GM21367 (cell line): ENCODE measurements at regions not wholly inside any gene's neighbourhood (a gene's known extent, or its start where the extent isn't known, plus 50 kb on each side); places are given as distances from the start of the nearest gene placed in this dataset.
"Not testable (repeated sequence)": the region's sequence is repeated elsewhere in the genome, so short reads cannot be mapped to it uniquely, and the experiment has no call there.

Experiments used
- ATAC-seq: cut with Tn5 transposase; IDR thresholded peaks from one replicate; pipeline ENCODE4 v1.9.1; 2021; ENCODE audit not compliant: unreplicated experiment

DNA sequence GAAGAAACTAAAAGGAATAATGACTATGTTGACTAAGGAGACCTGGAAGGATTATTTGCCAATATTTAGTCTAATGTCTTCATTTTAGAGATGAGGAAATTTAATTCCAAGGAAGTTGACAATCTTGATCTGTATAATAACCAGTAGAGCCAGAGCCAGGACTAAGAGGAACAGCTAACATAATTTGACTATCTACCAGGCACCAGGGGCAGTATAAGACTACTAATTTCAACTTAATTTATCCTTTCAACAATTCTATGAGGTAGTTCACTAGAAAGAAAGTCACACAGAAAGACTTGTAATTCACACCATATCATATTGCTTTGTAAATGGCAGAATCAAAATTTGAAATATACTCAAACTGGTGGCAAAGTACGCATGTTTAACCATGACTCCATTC lies 273.0 kb upstream of the STXBP5 start:
- ATAC-seq, result no peak

DNA sequence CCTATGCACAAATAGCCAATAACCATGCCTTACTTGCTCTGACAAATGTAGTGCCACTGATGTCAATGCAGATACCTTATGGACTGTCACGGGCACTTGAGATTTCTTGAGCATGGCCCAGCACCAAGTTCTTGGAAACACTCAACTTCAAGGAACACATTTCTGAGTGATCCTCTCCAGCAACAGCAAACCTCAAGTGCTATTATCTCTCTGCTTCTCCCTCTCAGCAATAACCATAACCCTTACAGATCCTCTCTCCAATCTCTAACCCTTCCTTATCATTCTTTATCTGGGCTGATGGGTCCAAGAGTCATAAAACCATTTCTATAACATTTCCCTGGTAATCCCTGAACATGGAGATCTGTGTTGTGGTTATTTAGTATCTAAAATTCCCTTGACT lies 266.9 kb upstream of the STXBP5 start:
- ATAC-seq, result no peak

DNA sequence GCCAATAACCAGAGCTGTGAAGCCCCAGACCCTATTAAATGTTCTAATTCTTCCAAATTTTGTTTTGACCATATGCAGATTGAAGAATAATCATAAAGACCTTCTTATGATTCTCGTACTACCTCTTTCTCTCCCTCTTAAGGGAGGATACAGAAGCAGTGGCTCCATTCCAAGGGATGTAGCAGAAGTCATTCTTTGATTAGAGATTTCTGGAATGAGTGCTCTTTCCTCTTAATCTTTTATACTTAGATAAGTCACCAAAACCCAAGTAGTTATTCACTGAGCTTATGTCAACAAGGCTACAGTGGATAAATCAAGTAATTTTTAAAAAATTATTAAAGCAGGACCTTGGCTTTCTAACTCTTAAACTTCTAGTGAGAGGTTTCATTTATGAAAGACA lies 266.0 kb upstream of the STXBP5 start:
- ATAC-seq, result no peak

DNA sequence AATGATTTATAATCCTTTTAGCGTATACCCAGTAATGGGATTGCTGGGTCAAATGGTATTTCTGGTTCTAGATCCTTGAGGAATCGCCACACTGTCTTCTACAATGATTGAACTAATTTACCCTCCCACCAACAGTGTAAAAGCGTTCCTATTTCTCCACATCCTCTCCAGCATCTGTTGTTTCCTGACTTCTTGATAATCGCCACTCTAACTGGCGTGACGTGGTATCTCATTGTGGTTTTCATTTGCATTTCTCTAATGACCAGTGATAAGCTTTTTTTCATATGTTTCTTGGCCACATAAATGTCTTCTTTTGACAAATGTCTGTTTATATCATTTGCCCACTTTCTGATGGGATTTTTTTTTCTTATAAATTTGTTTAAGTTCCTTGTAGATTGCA lies 264.8 kb upstream of the STXBP5 start:
- not testable (repeated sequence) for ATAC-seq

DNA sequence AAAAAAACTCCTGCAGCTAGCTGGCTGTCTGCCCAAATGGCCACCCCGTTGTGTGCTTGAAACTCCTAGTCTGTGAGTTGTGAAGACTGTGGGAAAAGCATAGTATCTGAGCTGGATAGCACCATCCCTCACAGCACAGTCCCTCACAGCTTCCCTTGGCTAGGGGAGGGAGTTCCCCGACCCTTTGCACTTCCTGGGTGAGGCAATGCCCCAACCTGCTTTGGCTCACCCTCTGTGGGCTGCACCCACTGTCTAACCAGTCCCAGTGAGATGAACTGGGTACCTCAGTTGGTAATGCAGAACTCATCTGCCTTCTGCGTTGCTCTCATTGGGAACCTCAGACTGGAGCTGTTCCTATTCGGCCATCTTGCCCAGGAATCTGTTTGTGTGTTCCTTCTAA lies 260.6 kb upstream of the STXBP5 start:
- ATAC-seq, result no peak

DNA sequence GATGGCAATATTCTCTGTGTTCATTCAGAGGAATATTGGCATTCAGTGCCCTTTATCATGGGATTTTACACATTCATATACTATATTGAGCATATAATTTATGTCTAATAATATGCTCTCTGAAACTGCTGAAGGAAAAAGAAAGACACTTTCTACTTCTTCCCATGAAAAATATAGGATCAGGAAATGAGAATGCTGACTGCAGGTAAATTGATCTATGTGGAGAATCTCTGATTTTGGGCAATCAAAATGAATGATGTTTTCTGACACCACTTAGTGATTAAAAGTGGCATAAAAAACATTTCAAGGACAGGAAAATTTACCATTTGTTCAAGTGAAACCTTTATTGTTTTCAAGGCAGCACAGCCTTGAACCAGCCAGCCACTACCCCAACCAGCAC lies 260.1 kb upstream of the STXBP5 start:
- ATAC-seq, result no peak

DNA sequence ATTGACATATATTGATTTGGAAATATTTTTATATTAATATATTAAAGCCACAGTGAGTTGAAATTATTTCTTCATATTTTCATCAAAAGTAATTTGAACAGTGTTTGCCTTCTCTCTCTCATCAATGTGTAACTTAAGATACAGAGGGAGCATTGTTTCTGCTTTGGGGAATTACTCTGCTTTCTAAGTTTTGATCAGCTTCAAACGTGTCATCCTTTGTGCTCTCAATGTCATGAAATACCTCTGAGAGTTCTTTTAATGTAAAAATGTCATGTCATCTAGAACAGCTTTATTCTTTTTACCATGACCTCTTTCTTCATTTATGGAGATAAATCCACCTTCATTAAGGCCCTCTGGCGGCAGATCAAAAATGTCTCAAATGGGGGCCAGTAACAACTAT lies 259.4 kb upstream of the STXBP5 start:
- ATAC-seq, result no peak

DNA sequence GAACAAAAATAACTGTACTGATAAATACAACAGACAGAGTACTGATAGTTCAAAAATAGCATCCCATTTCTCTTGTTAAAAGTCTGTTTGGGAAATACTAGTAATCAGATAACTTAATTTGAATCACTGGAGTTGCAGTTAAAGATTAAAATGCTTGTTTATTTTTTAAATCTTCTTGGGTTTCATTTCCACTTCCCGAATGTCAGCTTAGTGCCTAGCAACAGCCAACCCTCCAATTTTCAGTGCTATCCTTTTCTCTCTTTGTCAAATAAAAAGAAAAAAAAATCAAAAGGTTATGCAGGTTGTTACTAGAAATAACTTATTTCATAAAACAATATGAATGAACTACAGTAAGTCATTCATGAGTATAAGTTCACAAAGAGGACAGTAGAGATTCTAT lies 257.7 kb upstream of the STXBP5 start:
- ATAC-seq, result no peak

DNA sequence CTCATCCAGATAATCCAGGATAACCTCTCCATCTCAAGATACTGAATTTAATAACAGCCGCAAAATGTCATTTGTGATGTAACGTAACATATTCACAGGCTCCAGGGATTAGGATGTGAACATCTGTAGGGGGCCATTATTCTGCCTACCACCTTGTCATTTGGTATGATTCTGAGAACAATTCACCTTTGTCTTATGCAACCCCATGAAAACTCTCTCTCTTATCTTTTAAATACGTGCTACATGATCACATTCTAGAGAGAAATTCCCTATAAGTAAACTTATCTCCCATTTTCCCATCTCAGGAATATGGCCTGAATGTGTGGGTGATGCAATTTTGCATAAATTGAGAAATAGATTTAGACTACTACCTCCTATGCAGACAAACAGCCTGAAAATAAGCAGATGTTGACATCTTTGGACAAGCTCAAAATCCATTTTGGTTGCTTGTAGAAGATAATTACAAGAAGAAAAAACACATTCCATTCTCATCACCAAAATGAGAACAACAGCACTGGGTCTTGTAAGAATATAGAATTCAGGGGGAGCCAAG lies 255.4 kb upstream of the STXBP5 start:
- ATAC-seq, result no peak

DNA sequence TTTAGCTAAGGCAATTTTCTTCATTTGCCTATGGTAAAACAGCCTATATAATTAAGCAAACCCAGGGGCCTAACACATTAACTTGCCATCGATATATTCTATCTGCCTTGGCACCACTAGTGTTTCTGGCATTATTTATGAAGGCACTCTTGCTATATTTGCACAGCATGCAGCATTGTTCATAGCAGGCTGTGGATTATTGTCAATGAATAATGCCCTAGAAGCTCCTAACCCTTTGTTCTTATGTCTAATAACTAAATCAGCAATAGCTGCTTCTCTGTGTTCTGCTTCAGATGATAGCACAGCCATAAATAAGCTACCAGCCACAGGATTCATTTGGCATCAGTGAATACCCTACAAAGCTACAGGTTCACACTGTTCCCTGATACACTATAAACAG lies 254.8 kb upstream of the STXBP5 start:
- no peak for ATAC-seq

DNA sequence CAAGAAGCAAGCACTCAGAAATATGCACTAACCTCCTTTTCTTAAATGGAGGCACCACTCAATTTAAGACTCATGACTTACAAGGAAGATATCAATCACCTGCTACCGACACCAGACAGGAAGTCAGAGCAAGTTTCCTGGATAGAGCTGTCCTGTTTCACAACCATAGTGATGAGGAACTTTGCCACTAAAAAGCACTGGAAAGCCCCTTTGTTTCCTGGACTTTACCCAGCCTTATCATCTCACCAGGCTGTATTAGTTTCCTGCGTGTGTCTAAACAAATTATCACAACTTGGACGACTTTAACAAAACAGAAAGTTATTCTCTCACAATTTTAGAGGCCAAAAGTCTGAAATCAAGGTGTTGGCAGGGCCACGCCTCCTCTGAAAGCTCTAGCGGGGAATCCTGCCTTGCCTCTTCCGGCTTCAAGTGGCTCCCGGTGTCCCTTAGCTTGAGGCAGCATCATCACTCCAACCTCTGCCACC lies 253.8 kb upstream of the STXBP5 start:
- ATAC-seq, result no peak

DNA sequence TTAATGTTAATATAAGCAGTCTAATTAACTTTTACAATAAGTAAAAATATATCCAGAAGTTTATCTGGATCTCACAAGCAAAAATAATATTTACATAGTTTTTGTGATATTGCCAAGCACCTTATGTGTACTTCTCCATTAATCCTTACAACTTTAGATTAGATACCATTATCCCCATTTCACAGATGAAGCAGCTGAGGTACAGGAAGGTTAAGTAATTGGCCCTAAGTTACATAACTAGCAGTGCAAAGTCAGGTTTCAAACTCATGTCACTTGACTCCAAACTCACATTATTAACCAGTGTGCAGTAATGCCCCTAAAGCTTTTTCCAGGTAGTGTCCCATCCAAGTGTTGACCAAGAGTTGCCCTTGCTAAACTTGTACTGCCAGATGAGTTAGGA lies 248.6 kb upstream of the STXBP5 start:
- ATAC-seq, result no peak

DNA sequence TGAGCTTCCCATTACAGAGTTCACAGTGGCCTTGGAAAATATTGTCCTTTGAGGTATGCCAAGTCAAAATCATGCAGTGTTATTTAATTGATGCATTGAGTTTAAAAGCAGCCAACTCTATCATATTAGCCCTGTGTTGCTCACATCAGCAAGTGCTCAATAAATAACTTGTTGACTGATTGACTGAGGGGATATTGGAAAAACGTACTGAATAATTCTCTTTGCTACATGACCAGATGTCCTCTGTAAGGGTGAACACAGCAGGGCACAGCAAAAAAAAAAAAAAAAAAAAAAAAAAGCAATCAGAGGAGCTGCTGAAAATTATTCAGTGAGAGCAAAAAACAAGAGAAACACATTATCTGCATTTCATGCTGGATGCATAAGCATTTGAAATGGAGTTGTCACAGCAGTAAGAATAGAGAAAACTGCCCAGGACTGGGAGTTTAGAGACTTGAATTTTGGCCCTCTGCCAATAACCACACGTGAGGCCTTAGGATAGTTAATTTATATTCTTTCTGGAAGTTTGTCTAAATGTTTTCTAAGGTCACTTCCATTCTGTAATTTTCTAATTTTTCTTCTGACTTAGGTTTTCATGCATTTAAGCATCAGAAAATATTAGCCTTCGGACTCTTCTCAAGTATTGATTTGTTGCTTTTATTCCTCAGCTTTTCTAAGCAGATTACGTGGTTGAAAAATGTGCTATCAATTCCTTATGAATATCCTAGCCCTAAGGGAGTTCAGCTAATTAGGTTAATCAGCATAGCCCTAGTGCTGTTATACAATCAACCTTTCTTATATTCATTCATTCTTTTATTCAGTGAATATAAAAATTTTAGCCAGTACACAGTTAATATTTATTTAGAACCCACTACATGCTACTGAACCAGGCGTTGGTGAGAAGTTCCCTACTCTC lies 246.8 kb upstream of the STXBP5 start:
- no peak for ATAC-seq

DNA sequence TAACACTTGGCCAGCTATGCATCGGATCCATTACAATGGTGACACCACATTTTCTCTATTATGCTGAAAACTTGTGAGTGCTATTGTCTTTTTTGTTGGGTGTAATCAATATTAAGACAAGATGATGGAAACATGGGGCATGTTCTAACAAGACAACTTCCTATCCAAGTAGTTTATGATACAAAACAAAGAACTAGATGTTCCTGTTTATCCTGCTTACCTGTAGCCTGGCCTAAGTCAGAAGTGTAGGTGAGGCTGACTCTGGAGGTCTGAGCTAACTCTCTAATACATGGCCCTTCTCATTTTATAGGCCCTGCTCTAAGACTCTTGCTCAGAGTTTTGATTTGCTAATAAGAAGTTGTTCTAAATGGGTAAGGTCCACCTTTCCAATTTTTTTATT lies 242.4 kb upstream of the STXBP5 start:
- ATAC-seq, result no peak

DNA sequence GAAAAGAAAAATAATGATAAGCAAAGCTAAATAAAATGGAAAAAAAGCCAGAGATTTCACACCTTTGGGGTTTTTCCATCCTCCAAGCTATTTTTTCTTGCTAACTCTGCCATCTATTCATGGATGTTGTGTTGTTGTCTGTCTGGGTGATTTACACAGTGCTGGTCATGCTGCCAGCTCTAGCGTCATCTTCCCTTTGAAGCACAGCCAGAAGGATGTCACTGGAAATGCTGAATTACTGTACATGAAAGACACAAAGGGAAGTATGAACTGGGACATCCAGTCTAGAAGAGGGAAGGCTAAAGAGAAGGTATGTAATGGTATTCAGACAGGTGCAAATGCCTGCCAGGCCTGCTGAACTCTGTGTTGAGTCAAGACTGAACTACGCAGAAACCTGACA lies 241.9 kb upstream of the STXBP5 start:
- no peak for ATAC-seq

DNA sequence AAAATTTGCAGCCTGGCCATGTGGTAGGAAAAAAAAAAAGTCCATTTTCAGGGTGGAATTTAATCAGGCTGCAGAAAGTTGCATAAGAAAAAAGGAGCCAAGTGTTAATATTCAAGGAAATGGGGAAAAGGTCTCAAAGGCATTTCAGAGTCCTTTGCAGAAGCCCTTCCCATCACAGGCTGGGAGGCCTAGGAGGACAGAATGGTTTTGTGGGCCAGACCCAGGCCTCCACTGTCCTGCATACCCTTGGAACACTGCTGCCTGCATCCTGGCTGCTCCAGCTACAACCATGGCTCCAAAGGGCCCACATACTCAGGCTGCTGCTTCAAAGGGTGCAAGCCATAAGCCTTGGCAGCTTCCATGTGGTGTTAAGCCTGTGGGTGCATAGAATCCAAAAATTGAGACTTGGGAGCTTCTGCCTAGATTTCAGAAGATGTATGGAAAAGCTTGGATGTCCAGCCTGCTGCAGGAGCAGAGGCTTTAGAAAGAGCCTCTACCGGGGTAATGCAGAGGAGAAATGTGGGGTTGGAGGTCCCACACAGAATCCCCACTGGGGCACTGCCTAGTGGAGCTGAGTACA lies 239.0 kb upstream of the STXBP5 start:
- ATAC-seq, result no peak

DNA sequence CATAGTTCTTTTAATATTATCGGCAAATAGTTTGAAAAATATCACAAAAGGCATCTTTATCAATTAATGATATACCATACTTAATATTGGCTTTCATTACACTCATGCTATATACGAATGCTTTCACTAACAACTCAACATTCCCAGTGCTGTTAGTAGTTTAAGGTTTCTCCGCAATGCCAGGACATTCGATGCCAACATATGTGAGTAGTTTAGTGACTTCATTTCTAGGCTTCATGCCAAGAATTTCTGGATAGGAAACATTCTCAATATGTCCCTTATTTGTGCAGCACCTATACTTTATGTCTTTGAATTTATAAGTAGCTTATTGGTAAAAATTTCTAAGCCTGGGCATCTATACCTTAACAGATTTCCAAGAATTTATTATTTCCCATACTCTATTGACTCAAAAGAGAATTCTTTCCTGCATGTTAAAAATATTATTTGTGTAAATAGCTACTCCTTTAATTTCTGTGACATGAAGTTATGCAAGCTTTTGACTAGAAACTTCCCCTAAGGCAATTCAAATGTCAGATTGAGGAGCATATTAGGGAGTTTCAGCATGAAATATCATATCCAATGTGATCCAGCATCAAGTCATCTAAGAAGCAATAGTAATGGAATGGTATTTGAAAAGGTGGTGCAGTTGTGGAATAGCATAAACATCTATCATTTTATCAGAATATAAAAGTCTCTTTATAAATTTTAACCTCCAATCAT lies 236.0 kb upstream of the STXBP5 start:
- ATAC-seq, result no peak

DNA sequence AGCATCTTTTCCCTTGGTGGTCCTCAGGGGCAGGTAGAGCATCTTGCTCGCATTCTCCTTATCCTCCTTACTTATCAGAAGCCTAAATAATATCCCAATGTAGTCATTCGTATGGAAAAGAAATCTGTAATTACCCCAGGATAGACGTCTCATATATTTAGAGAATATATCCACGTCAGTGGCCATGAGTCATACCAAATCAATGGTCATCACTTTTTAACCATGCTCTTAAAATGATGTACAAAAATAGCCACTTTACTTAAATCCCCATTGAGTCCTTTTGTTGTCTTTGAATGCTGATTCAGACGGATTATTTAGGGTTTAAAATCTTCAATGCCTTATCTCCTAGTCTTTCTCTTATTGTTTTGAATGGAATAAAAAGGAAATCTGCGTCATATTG lies 231.7 kb upstream of the STXBP5 start:
- ATAC-seq, result no peak

DNA sequence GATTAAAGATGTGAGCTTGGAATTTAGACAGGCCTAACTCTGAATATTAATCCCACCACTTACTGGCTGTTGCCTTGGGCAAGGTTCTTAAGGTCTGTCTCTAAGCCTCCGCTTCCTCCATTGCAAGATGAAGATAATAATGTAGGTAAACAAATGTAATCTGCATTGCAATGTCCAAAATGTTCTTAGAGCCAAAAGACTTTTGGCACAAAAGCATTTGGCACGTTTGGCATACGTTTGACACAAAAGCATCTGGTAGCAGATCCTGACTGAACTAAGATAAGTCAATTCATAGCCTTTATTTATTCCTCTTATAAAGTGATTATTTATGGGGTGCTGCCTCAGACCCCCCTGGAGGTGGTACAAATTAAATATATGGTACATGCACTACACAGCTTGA lies 229.9 kb upstream of the STXBP5 start:
- ATAC-seq, result no peak

DNA sequence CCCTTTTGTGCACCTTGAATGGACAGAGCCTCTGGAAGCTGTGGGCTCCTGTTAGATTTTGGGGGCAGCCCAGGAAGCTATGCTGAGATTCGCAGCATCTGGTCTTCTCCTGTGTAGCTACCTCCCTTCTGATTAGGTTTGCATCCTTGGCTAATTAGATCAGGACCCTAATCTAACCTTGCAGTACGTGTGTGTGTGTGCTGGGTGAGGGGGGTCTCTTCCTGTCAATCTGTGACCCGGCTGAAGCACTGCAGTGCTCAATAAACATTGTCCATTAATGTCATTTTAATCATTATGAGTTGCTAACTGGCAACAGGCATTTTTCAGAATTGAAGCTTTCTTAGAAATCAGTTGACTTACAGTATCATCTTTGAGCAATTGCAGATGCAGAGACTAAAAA lies 229.1 kb upstream of the STXBP5 start:
- ATAC-seq, result no peak

DNA sequence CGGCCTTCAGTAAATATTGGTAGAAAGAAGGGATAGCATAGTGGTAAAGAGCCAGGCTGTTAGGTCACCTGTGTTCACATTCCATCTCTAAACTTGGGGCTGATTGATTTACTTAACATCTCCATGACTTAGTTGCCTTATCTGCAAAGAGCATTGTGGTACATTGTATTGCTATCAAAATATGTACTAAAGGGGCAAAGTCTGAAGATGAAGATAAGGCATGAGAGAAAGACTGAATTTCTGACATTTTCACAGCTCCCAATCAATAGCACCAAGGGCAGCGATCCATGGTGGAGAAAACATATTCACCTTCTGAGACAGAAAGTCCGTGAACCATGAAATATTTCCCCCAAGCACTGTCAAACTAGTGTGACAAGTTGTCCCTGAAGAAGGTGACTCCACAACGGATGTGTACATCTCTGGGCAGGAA lies 223.3 kb upstream of the STXBP5 start:
- no peak for ATAC-seq

DNA sequence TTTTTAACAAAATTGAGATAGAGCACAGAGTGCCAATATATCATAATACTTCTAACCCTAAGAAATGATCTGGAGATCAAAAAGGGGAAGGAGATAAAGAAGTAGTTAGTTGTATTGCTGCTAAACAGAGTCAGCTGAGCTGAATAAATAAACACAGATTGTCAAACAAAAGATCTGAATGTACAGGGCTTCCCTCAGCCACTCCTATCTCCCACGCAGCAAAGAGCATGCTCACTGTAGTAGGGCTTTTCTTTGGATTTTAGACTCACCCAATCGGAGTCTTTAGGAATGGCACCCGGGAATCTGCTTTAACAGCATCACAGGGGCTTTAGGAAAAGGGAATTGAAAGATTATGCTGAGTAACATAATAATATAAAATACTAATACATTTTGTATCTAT lies 222.2 kb upstream of the STXBP5 start:
- ATAC-seq, result no peak
